H9 (cell line): ENCODE measurements at regions not wholly inside any gene's neighbourhood (a gene's known extent, or its start where the extent isn't known, plus 50 kb on each side); places are given as distances from the start of the nearest gene placed in this dataset.

Experiments used
- DNase-seq: peaks from one replicate; pipeline ENCODE4 v3.0.0-alpha.2; 2017
- H2AFZ ChIP-seq: one replicate; pipeline ENCODE4 v1.6.1; 2013; ENCODE audit warnings: mild to moderate bottlenecking, low read length, control low read depth, moderate library complexity
- H2AK5ac ChIP-seq: 2 replicates; pipeline ENCODE4 v1.6.1; 2013; ENCODE audit warnings: low read length, control low read depth, mixed read lengths; ENCODE audit not compliant: insufficient read length
- H2BK120ac ChIP-seq: one replicate; pipeline ENCODE4 v1.6.1; 2013; ENCODE audit warnings: low read depth, mild to moderate bottlenecking, low read length, control low read depth, inconsistent platforms; ENCODE audit not compliant: poor library complexity, severe bottlenecking
- H2BK12ac ChIP-seq: 2 replicates; pipeline ENCODE4 v1.6.1; 2013; ENCODE audit warnings: low read length, control low read depth, mixed read lengths, low read depth; ENCODE audit not compliant: insufficient read length
- H2BK15ac ChIP-seq: 2 replicates; pipeline ENCODE4 v1.6.1; 2013; ENCODE audit warnings: low read depth, low read length, control low read depth
- H2BK20ac ChIP-seq: one replicate; pipeline ENCODE4 v1.6.1; 2013; ENCODE audit warnings: low read depth, mild to moderate bottlenecking, low read length, control low read depth, inconsistent platforms; ENCODE audit not compliant: poor library complexity, severe bottlenecking
- H2BK5ac ChIP-seq: 2 replicates; pipeline ENCODE4 v1.6.1; 2013; ENCODE audit warnings: low read length, control low read depth, mixed read lengths; ENCODE audit not compliant: insufficient read length
- H3K14ac ChIP-seq: 2 replicates; pipeline ENCODE4 v1.6.1; 2013; ENCODE audit warnings: low read length, control low read depth; ENCODE audit not compliant: insufficient read depth
- H3K18ac ChIP-seq: 2 replicates; pipeline ENCODE4 v1.6.1; 2013; ENCODE audit warnings: low read depth, mild to moderate bottlenecking, mixed read lengths, low read length, control low read depth; ENCODE audit not compliant: insufficient read length
- H3K23ac ChIP-seq: 2 replicates; pipeline ENCODE4 v1.6.1; 2013; ENCODE audit warnings: low read length, control low read depth, mixed read lengths, low read depth; ENCODE audit not compliant: insufficient read length
- H3K23me2 ChIP-seq: 2 replicates; pipeline ENCODE4 v1.6.1; 2013; ENCODE audit warnings: low read depth, mild to moderate bottlenecking, mixed read lengths, low read length, control low read depth; ENCODE audit not compliant: insufficient read length, poor library complexity, severe bottlenecking
- H3K27ac ChIP-seq: 2 replicates; pipeline ENCODE4 v1.5.1; 2013; ENCODE audit warnings: low read length, control low read depth, mixed read lengths, low read depth; ENCODE audit not compliant: insufficient read length
- H3K27me3 ChIP-seq: 2 replicates; pipeline ENCODE4 v1.6.1; 2013; ENCODE audit warnings: low read length, control low read depth, inconsistent platforms; ENCODE audit not compliant: insufficient read depth
- H3K4ac ChIP-seq: 2 replicates; pipeline ENCODE4 v1.6.1; 2013; ENCODE audit warnings: low read depth, mild to moderate bottlenecking, control low read depth, inconsistent platforms, low read length, moderate library complexity
- H3K4me1 ChIP-seq: 2 replicates; pipeline ENCODE4 v1.6.1; 2013; ENCODE audit warnings: low read length, control low read depth, inconsistent platforms; ENCODE audit not compliant: insufficient read depth
- H3K4me2 ChIP-seq: 2 replicates; pipeline ENCODE4 v1.6.1; 2013; ENCODE audit warnings: low read length, control low read depth, mixed read lengths; ENCODE audit not compliant: insufficient read length, insufficient read depth
- H3K56ac ChIP-seq: 2 replicates; pipeline ENCODE4 v1.6.1; 2013; ENCODE audit warnings: low read depth, mild to moderate bottlenecking, mixed read lengths, low read length, control low read depth; ENCODE audit not compliant: insufficient read length
- H3K79me1 ChIP-seq: 2 replicates; pipeline ENCODE4 v1.6.1; 2013; ENCODE audit warnings: low read depth, mild to moderate bottlenecking, moderate library complexity, low read length, control low read depth, inconsistent platforms; ENCODE audit not compliant: insufficient read depth, poor library complexity, severe bottlenecking
- H3K79me2 ChIP-seq: 2 replicates; pipeline ENCODE4 v1.6.1; 2013; ENCODE audit warnings: low read length, control low read depth, inconsistent platforms; ENCODE audit not compliant: insufficient read depth
- H3K9ac ChIP-seq: 2 replicates; pipeline ENCODE4 v1.6.1; 2013; ENCODE audit warnings: low read length, control low read depth, mixed read lengths; ENCODE audit not compliant: insufficient read length; ENCODE audit errors: extremely low read depth
- H3K9me3 ChIP-seq: one replicate; pipeline ENCODE4 v1.6.1; 2013; ENCODE audit warnings: low read depth, low read length, inconsistent platforms; ENCODE audit not compliant: control insufficient read depth
- H3T11ph ChIP-seq: one replicate; pipeline ENCODE4 v1.6.1; 2013; ENCODE audit warnings: mild to moderate bottlenecking, low read length, control low read depth, inconsistent platforms
- H4K20me1 ChIP-seq: one replicate; pipeline ENCODE4 v1.6.1; 2013; ENCODE audit not compliant: control insufficient read depth, insufficient read length, insufficient read depth
- H4K5ac ChIP-seq: 2 replicates; pipeline ENCODE4 v1.6.1; 2013; ENCODE audit warnings: low read depth, mild to moderate bottlenecking, mixed read lengths, low read length, control low read depth; ENCODE audit not compliant: insufficient read length
- H4K8ac ChIP-seq: replicated peaks from 2 replicates; pipeline ENCODE4 v1.6.1; 2013; ENCODE audit warnings: low read length, control low read depth, mixed read lengths, low read depth; ENCODE audit not compliant: insufficient read length
- H4K91ac ChIP-seq: 2 replicates; pipeline ENCODE4 v1.6.1; 2013; ENCODE audit warnings: low read depth, mild to moderate bottlenecking, moderate library complexity, mixed read lengths, low read length, control low read depth; ENCODE audit not compliant: insufficient read length
- H3K27ac Mint-ChIP-seq, 3 experiments: 2 replicates in 2 of 3; 3 replicates in 1 of 3; pipeline ENCODE4 v1.8.0; 2020 to 2021; ENCODE audit warnings: mixed read lengths in 3 of 3, mild to moderate bottlenecking in 1 of 3, moderate library complexity in 1 of 3
- H3K27me3 Mint-ChIP-seq: 2 replicates; pipeline ENCODE4 v1.8.0; 2021; ENCODE audit warnings: low read depth, mild to moderate bottlenecking, moderate library complexity, mixed read lengths
- H3K36me3 Mint-ChIP-seq, 3 experiments: 2 replicates in 2 of 3; 3 replicates in 1 of 3; pipeline ENCODE4 v1.8.0; 2020 to 2021; ENCODE audit warnings: low read depth in 3 of 3, mixed read lengths in 3 of 3; ENCODE audit not compliant: insufficient read depth in 1 of 3
- H3K4me1 Mint-ChIP-seq, 2 experiments: 2 replicates each; pipeline ENCODE4 v1.8.0; 2020; ENCODE audit warnings: mixed read lengths in 2 of 2
- H3K4me3 Mint-ChIP-seq, 2 experiments: 2 replicates in 1 of 2; 3 replicates in 1 of 2; pipeline ENCODE4 v1.8.0; 2020 to 2021; ENCODE audit warnings: mild to moderate bottlenecking in 2 of 2, mixed read lengths in 2 of 2, moderate library complexity in 1 of 2
- H3K9me3 Mint-ChIP-seq, 2 experiments: 2 replicates in 1 of 2; 3 replicates in 1 of 2; pipeline ENCODE4 v1.8.0; 2020; ENCODE audit warnings: mild to moderate bottlenecking in 2 of 2, mixed read lengths in 2 of 2, moderate library complexity in 1 of 2
- CTCF ChIP-seq: fragments of 200-600 bp; sonication (generic); conservative IDR thresholded peaks from 3 replicates; pipeline ENCODE4 v1.8.0; 2021; ENCODE audit warnings: antibody characterized with exemption, mild to moderate bottlenecking
- WGBS: extraction: QIAGEN DNeasy Blood & Tissue Kit; methylation state at CpG from one replicate; pipeline ENCODE4 v1.1.7; 2013; ENCODE audit warnings: missing lambda C conversion rate, low lambda C conversion rate, mixed read lengths; ENCODE audit not compliant: insufficient read length; ENCODE audit errors: extremely low coverage; 5-methylcytosine and 5-hydroxymethylcytosine counted together

GRCh38 chr14:51488569-51489220 is 163.0 kb upstream of the FRMD6 start:
- Histone ChIP-seq H4K8ac (no peak overlapping the region), H3K79me2 (no peaks in the 10 kb centered on the region), H3K4me1 (no peaks in the 10 kb centered on the region), H3K79me1 (no peaks in the 10 kb centered on the region), H2AFZ (no peak overlapping the region), H3K18ac (no peak overlapping the region), H4K5ac (no peak overlapping the region), H2BK120ac (no peak overlapping the region), H2AK5ac (no peak overlapping the region), H3K9ac (no peak overlapping the region), H2BK12ac (no peak overlapping the region), H2BK15ac (no peak overlapping the region), H4K91ac (no peak overlapping the region), H3T11ph (no peak overlapping the region), H3K14ac (no peak overlapping the region), H3K27ac (no peak overlapping the region), H3K4ac (no peak overlapping the region), H3K9me3 (no peaks in the 10 kb centered on the region), H3K27me3 (no peaks in the 10 kb centered on the region; the same call in 1 of the 2 replicates), H4K20me1 (no peaks in the 10 kb centered on the region), H3K56ac (no peak overlapping the region), H2BK5ac (no peak overlapping the region), H3K4me2 (no peak overlapping the region), H2BK20ac (no peak overlapping the region), H3K23me2 (no peaks in the 10 kb centered on the region), H3K23ac (no peak overlapping the region)
- Mint-ChIP-seq H3K9me3 (peaks cover 0 to 2% of the 10 kb centered on the region in 2 experiments; a peak in 2 of 5 replicates), H3K36me3 (peaks cover 0 to 5% (median 0%) of the 10 kb centered on the region in 3 experiments; a peak in 1 of 7 replicates), H3K4me1 (peaks cover 0 to 3% of the 10 kb centered on the region in 2 experiments; a peak in 1 of 4 replicates), H3K27ac (no peak overlapping the region), H3K27me3 (no peaks in the 10 kb centered on the region; the same call in 1 of the 2 replicates), H3K4me3 (no peak overlapping the region)
- no peak for DNase-seq
- no peak for TF ChIP-seq CTCF
- no CpG with 5 or more reads among the region's 6 CpGs for WGBS
